Fibroblast of lung (primary cell): ENCODE measurements at regions not wholly inside any gene's neighbourhood (a gene's known extent, or its start where the extent isn't known, plus 50 kb on each side); places are given as distances from the start of the nearest gene placed in this dataset.

Experiments
- CTCF ChIP-seq, 2 donors: IDR thresholded peaks in 1 of 2; conservative IDR thresholded peaks in 1 of 2; 1 replicate in 1 of 2; 2 replicates in 1 of 2; pipeline ENCODE4 v1.5.1; 2011 to 2012; ENCODE audit warnings: low read length in 2 of 2, control low read depth in 1 of 2, inconsistent platforms in 1 of 2, low read depth in 1 of 2, mild to moderate bottlenecking in 1 of 2
- EZH2 ChIP-seq: IDR thresholded peaks from 2 replicates; pipeline ENCODE4 v1.5.1; 2012; ENCODE audit warnings: low read length, control low read depth, mild to moderate bottlenecking; ENCODE audit errors: missing control alignments

- TF ChIP-seq CTCF (conservative IDR thresholded peaks at IDR 0.05 in 1 of 2, IDR thresholded peaks at IDR 0.05 in 1 of 2; ENCODE audit: low read depth in 1 of 2, low read length in 2 of 2) = no peak
- TF ChIP-seq EZH2 = no peak
Observed at GRCh38 chr6:122102026-122102425, 297.4 kb upstream of the HSF2 start.
